Smooth muscle cell (in vitro differentiated cells): ENCODE measurements at regions not wholly inside any gene's neighbourhood (a gene's known extent, or its start where the extent isn't known, plus 50 kb on each side); places are given as distances from the start of the nearest gene placed in this dataset.
"Not testable (repeated sequence)": the region's sequence is repeated elsewhere in the genome, so short reads cannot be mapped to it uniquely, and the experiment has no call there.

Experiments
- DNase-seq: peaks from one replicate; lab custom pipeline; 2025; ENCODE audit not compliant: unreplicated experiment; lab: John Stamatoyannopoulos, UW
- H2AFZ ChIP-seq: fragments of 200-600 bp; sonication (generic); 2 replicates; pipeline ENCODE4 v1.6.0; 2016; ENCODE audit warnings: antibody characterized with exemption, low read depth, mild to moderate bottlenecking
- H3F3A ChIP-seq: fragments of 200-600 bp; sonication (generic); 2 replicates; pipeline ENCODE4 v1.6.0; 2017; ENCODE audit warnings: antibody characterized with exemption, low read depth
- H3K27ac ChIP-seq: fragments of 200-600 bp; sonication (generic); 2 replicates; pipeline ENCODE4 v1.5.1; 2016; ENCODE audit warnings: low read depth, mild to moderate bottlenecking
- H3K27me3 ChIP-seq: fragments of 200-600 bp; sonication (generic); 2 replicates; pipeline ENCODE4 v1.6.1; 2016; ENCODE audit warnings: low read depth, mild to moderate bottlenecking
- H3K36me3 ChIP-seq: fragments of 200-600 bp; sonication (generic); 2 replicates; pipeline ENCODE4 v1.5.1; 2016; ENCODE audit warnings: low read depth
- H3K4me1 ChIP-seq: fragments of 200-600 bp; sonication (generic); 2 replicates; pipeline ENCODE4 v1.5.1; 2016; ENCODE audit warnings: low read depth
- H3K4me2 ChIP-seq: fragments of 200-600 bp; sonication (generic); 2 replicates; pipeline ENCODE4 v1.6.0; 2016; ENCODE audit warnings: mild to moderate bottlenecking
- H3K4me3 ChIP-seq: fragments of 200-600 bp; sonication (generic); 2 replicates; pipeline ENCODE4 v1.5.1; 2016; ENCODE audit warnings: mild to moderate bottlenecking
- H3K79me2 ChIP-seq: fragments of 200-600 bp; sonication (generic); 2 replicates; pipeline ENCODE4 v1.6.0; 2016; ENCODE audit warnings: low read depth, mild to moderate bottlenecking
- H3K9ac ChIP-seq: fragments of 200-600 bp; sonication (generic); 2 replicates; pipeline ENCODE4 v1.6.0; 2016; ENCODE audit warnings: low read depth
- H3K9me3 ChIP-seq: fragments of 200-600 bp; sonication (generic); replicated peaks from 2 replicates; pipeline ENCODE4 v1.5.1; 2016; ENCODE audit warnings: low read depth
- H4K20me1 ChIP-seq: fragments of 200-600 bp; sonication (generic); 2 replicates; pipeline ENCODE4 v1.6.0; 2016; ENCODE audit warnings: low read depth
- WGBS: methylation state at CpG from one replicate; pipeline ENCODE4 v1.1.7; 2016; ENCODE audit warnings: low lambda C conversion rate; 5-methylcytosine and 5-hydroxymethylcytosine counted together
- TF ChIP-seq, protein P1 (sequence below): fragments of 200-600 bp; sonication (generic); IDR thresholded peaks from 2 replicates; pipeline ENCODE4 v1.5.1; 2017; ENCODE audit warnings: borderline replicate concordance, mild to moderate bottlenecking, antibody characterized with exemption; ENCODE audit not compliant: insufficient read depth, poor library complexity, severe bottlenecking

DNA sequence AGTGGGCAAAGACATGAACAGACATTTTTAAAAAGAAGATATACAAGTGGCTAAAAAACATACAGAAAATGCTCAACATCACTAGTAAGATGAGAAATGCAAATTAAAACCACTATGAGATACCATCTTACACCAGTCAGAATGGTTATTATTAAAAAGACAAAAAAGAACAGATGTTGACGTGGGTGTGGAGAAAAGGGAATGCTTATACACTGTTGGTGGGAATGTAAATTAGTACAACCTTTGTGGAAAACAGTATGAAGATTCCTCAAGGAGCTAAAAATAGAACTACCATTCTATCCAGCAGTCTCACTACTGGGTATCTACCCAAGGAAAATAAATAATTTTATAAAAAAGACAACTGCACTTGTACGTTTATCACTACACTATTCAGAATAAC is 73.9 kb downstream of the EBNA1BP2 start:
- Histone ChIP-seq H3K4me3 (no peak overlapping the region), H3K27me3 (no peaks in the 10 kb centered on the region), H4K20me1 (no peaks in the 10 kb centered on the region), H3K36me3 (no peaks in the 10 kb centered on the region), H3K4me2 (no peak overlapping the region), H2AFZ (no peak overlapping the region), H3K9ac (no peak overlapping the region), H3K9me3 (no peaks in the 10 kb centered on the region), H3K27ac (no peak overlapping the region), H3K79me2 (no peaks in the 10 kb centered on the region), H3F3A (no peaks in the 10 kb centered on the region), H3K4me1 (no peaks in the 10 kb centered on the region)
- no peak for DNase-seq
- 93% methylated on average over 2 of the region's 2 CpGs for WGBS
- TF ChIP-seq, protein P1, sequence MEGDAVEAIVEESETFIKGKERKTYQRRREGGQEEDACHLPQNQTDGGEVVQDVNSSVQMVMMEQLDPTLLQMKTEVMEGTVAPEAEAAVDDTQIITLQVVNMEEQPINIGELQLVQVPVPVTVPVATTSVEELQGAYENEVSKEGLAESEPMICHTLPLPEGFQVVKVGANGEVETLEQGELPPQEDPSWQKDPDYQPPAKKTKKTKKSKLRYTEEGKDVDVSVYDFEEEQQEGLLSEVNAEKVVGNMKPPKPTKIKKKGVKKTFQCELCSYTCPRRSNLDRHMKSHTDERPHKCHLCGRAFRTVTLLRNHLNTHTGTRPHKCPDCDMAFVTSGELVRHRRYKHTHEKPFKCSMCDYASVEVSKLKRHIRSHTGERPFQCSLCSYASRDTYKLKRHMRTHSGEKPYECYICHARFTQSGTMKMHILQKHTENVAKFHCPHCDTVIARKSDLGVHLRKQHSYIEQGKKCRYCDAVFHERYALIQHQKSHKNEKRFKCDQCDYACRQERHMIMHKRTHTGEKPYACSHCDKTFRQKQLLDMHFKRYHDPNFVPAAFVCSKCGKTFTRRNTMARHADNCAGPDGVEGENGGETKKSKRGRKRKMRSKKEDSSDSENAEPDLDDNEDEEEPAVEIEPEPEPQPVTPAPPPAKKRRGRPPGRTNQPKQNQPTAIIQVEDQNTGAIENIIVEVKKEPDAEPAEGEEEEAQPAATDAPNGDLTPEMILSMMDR = no peak

GRCh38 chr1:43096528-43096927 is 75.6 kb downstream of the EBNA1BP2 start:
- H3K27me3 ChIP-seq, H3K9me3 ChIP-seq, H3K4me1 ChIP-seq, H3K9ac ChIP-seq, H3K36me3 ChIP-seq, H2AFZ ChIP-seq, H3K79me2 ChIP-seq, H3K4me2 ChIP-seq, H4K20me1 ChIP-seq, H3K27ac ChIP-seq, H3F3A ChIP-seq, H3K4me3 ChIP-seq, DNase-seq: not testable (repeated sequence)
- WGBS = 91% methylated on average over 3 of the region's 3 CpGs

- not testable (repeated sequence) for H3K4me1 ChIP-seq, H3K9me3 ChIP-seq, H3K4me2 ChIP-seq, H4K20me1 ChIP-seq, H3K27me3 ChIP-seq, DNase-seq, H3K4me3 ChIP-seq, H2AFZ ChIP-seq, H3K27ac ChIP-seq, H3F3A ChIP-seq, H3K9ac ChIP-seq, H3K36me3 ChIP-seq, H3K79me2 ChIP-seq
- whole genome bisulfite sequencing = 66% methylated on average over 7 of the region's 7 CpGs
These were observed 81.3 kb downstream of the EBNA1BP2 start for GRCh38 chr1:43090812-43091211.

GRCh38 chr1:43090157-43090556 is 81.9 kb downstream of the EBNA1BP2 start:
- not testable (repeated sequence) for H3K79me2 ChIP-seq, H3F3A ChIP-seq, H4K20me1 ChIP-seq, H3K4me1 ChIP-seq, H3K36me3 ChIP-seq, H3K4me3 ChIP-seq, H3K9ac ChIP-seq, H3K27ac ChIP-seq, H3K9me3 ChIP-seq, DNase-seq, H2AFZ ChIP-seq, H3K27me3 ChIP-seq, H3K4me2 ChIP-seq
- 69% methylated on average over 2 of the region's 2 CpGs for WGBS

DNA sequence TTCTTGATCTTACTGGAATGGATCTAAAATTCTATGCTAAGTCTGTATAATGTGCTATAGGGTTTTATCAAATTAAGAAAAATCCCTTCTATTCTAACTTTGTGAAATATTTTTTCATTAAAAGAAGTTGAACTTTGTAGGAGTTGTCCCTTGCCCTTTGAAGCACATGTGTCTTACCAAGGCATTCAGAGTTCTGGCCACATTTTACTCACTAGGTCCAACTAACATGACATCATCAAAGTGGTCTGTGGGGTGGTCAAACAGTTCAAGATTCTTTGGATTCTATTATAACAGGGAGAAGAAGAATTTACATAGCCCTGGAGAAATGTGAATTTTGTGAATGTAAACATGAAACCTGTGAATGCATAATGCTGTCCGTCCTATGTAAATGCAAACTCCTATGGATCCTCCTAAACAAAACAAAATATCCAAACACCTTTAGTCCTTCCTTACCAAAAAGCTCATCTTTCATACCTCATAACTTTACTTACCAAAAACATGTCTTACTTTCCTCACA is 88.7 kb downstream of the EBNA1BP2 start:
- Histone ChIP-seq H3K79me2 (no peaks in the 10 kb centered on the region), H3K4me2 (no peak overlapping the region), H3K9ac (no peak overlapping the region), H3K4me3 (no peak overlapping the region), H2AFZ (no peak overlapping the region), H3K27me3 (no peaks in the 10 kb centered on the region), H3K9me3 (no peaks in the 10 kb centered on the region), H4K20me1 (no peaks in the 10 kb centered on the region), H3K27ac (no peak overlapping the region), H3K4me1 (no peaks in the 10 kb centered on the region), H3K36me3 (no peaks in the 10 kb centered on the region), H3F3A (no peaks in the 10 kb centered on the region)
- no peak for DNase-seq
- TF ChIP-seq, protein P1 = no peak
- WGBS = 93% methylated on average over 1 of the region's 1 CpG
